GM18867 (cell line): ENCODE measurements at regions not wholly inside any gene's neighbourhood (a gene's known extent, or its start where the extent isn't known, plus 50 kb on each side); places are given as distances from the start of the nearest gene placed in this dataset.

Experiments
- ATAC-seq: cut with Tn5 transposase; IDR thresholded peaks from one replicate; pipeline ENCODE4 v1.9.1; 2021; ENCODE audit warnings: mild to moderate bottlenecking, moderate library complexity; ENCODE audit not compliant: unreplicated experiment

- no peak for ATAC-seq
Measured at GRCh38 chr14:38425324-38425976, 169.6 kb upstream of the CLEC14A start.

GRCh38 chr14:38420048-38420447 is 164.2 kb upstream of the CLEC14A start:
- ATAC-seq: no peak

DNA sequence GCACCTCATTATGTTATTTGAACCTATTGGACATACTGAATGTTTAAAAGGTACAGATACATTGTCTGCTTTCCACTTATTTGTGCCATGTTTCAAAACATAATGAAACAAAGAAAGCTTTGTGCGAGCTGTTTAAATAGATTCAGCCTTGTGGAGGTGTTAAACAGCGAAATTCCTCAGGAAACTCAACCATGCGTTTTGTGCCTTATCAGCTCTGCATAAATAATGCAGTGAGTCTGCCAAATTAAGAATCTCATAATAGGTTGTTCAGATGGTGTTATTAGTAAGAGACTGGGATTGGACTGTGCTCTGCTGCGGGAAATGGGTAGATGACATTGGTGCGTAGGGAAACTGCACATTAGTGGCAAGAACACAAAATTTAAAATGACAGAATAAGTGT is 163.7 kb upstream of the CLEC14A start:
- ATAC-seq: no peak

GRCh38 chr14:38412654-38413053 is 156.8 kb upstream of the CLEC14A start:
- ATAC-seq: no peak

- no peak for ATAC-seq
Measured at GRCh38 chr14:38410442-38410841, 154.5 kb upstream of the CLEC14A start.

DNA sequence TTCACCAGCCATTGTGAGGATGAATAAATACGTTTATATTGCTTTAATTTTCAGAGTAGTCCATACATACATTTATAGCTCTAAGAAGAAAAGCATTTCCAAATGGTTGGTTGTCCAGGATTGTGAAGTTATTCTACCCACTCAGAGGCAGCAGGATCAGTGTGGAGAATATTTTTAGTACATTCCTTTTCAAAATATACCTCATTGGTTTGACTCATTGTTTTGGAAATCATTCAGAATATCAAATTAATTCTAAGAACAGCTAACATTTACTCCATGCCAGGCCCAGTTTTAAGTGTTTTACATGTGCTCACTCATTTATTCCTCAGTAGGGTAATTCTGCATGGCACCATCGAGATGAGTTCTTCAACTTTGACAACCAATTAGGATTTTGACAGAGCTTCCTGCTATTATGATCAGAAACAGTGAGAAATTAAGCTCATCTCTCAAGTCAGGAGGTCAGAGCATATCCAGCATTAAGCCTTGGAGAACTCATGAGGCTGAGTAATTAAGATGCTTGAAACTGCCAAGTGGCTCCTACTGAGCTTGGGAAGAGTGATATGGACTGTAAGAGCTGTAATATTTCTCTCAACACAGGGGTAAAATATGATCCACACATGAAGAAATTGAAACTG is 153.3 kb upstream of the CLEC14A start:
- ATAC-seq: no peak

GRCh38 chr14:38405851-38406635 is 150.2 kb upstream of the CLEC14A start:
- no peak for ATAC-seq

- ATAC-seq: no peak
Measured at GRCh38 chr14:38404616-38405015, 148.7 kb upstream of the CLEC14A start.

GRCh38 chr14:38404100-38404541 is 148.2 kb upstream of the CLEC14A start:
- no peak for ATAC-seq

DNA sequence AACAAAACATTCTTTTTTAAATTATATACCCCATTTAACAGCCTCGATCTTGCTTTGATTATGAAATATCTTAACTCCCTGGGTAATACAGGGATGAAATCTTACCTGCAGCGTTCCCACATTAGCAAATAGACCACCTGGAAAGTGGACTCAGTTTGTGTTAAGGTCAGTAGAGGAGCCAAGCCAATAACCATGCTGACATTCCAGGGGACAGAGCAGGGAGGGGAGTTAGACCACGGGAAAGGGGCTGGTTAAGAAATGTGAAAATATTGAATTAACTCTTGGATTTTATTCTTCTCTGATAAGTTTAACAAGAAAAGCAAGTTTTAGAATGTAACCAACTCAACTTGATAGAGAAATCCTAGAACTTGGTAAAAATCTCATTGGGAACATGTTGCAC is 144.9 kb upstream of the CLEC14A start:
- ATAC-seq: no peak

DNA sequence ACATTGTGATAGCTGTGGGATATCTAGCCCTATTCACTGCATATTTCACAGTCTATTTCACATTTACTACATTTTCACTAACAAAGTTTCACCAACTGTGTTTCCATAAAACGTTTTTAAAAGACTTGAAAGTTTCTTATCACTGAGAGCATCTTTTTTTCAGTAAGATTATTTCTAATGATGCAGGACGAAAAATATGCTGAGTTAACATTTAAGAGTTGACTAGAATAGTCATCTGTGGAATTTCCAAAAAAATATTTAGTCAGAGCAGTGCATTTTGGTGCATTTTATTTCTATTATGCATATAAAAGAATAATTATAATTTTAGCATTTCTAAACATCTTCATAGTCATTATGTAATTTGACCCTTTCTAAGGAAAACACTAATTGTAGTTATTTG is 143.8 kb upstream of the CLEC14A start:
- no peak for ATAC-seq

- ATAC-seq: no peak
Measured at GRCh38 chr14:38394767-38395166, 138.9 kb upstream of the CLEC14A start.

GRCh38 chr14:38394064-38394463 is 138.2 kb upstream of the CLEC14A start:
- no peak for ATAC-seq

- ATAC-seq: peak; percentile 79
Measured at GRCh38 chr14:38391334-38391733, 135.4 kb upstream of the CLEC14A start.

DNA sequence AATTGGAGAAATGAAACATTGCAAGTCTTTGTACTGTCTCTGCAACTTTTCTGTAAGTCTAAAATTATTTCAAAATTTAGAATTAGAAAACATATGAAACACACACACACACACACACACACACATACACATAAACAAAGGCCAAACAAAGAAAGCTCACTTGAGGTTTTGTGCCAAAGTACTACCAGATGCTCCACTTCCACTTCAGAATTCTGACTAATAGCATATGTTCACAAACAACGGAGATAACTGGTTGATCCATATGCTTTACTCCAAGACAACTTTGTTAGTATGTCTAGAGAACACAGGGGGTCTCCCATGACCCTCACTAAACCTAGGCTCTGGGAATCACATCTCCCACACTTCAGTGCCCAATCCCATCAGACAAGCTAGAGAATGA is 133.8 kb upstream of the CLEC14A start:
- ATAC-seq: no peak

GRCh38 chr14:38387821-38388220 is 131.9 kb upstream of the CLEC14A start:
- no peak for ATAC-seq

DNA sequence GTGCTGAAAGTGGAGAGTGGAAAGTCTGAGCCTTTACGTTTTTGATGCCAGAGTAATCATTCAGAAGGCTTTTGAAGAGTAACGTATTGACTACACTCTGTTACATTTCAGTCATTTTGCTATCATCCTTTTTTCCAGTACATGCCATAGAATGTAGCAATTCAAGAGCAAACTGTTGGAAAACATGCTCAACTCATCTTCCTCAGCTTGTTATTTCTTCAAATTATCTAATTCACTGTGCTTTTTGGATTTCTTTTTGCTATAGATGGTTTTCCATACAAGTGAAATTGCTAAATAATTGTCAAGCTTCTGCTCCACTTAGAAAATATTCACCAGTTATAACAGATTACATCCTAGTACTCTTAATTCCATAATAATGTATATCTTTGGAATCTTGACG is 129.9 kb upstream of the CLEC14A start:
- no peak for ATAC-seq

DNA sequence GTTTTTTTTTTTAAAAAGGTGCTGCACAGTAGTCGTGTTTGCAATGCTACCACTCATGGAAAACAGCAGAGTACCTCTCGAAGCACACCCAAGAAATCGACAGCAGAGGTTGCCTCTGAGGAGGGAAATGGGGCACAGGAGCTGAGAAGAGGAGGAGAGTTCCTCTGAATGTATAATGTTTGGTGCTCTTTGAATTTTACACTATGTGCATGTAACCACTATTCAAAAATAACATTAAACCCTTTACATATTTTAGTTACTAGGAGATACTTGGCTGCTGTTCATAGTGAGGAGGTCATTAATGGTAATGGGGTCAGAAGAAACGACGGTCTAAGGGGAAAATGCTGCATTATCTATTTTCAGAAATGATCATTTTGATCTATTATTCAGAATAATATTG is 129.4 kb upstream of the CLEC14A start:
- ATAC-seq: no peak

DNA sequence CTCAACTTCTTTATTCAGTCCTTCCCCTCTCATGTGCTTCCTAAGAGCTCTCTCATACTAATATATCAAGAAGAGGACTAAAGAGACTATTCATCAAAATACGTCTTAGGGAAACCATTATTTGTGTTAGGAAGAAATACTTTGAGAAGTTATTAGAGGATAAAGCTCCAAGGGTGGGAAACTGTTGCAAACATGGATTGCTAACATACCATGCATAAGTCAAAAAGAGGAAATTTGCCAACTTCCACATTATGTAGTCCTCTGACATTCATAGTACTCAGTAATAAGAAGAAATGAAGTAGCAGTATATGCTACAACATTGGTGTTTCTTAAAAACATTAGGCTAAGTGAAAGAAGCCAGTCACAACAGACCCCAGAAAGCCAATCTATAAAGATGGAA is 128.8 kb upstream of the CLEC14A start:
- ATAC-seq: no peak

DNA sequence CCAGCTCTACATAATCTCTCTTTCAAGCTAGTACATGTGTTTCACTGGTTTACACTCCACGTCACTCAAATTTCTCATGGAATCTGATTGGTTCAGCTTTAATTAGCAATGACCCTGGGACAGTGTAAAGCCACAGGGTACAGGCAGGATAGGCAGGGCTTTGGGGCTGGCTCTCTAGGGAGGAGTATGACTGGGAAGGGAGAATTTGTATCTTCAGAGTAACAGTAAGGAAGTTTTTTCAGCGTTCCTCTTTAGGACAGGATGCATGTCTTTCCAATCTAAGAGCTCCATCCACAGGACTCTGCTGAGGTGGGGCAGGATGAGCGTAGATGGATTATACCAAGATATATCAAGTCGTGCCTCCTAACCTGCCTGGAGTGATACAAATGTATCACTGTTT is 112.0 kb upstream of the CLEC14A start:
- no peak for ATAC-seq

- ATAC-seq: no peak
Measured at GRCh38 chr14:38366374-38366773, 110.5 kb upstream of the CLEC14A start.

DNA sequence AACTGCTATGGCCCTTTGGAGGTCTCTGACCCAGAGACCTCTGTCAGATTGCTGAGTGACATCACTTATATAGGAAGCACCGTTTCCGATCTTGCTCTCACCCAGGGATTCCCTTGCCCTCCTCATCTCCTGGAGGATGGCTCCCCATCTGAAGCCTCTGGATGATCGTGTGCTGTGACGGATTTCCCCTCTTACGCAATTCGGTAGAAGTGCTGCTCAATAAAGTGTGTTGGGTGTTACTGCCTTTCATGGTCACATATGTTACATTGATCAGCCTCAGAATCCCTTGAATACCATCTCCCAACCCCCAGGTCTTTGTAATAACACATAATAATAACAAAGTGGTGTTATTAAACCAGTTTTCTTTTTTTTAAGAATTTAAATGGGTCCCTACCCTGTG is 107.3 kb upstream of the CLEC14A start:
- ATAC-seq: no peak
